Ishikawa (cell line): ENCODE measurements at regions not wholly inside any gene's neighbourhood (a gene's known extent, or its start where the extent isn't known, plus 50 kb on each side); places are given as distances from the start of the nearest gene placed in this dataset.

Experiments used
- TAF1 ChIP-seq: IDR thresholded peaks from 2 replicates; pipeline ENCODE4 v1.6.1; 2012; ENCODE audit warnings: low read depth, mild to moderate bottlenecking
- TCF12 ChIP-seq: IDR thresholded peaks from 2 replicates; pipeline ENCODE4 v1.6.1; 2012; ENCODE audit warnings: low read depth
- TF ChIP-seq, protein P1 (sequence below): IDR thresholded peaks from 2 replicates; pipeline ENCODE4 v1.6.1; 2012

- no peak for TF ChIP-seq TAF1
- TF ChIP-seq, protein P1, sequence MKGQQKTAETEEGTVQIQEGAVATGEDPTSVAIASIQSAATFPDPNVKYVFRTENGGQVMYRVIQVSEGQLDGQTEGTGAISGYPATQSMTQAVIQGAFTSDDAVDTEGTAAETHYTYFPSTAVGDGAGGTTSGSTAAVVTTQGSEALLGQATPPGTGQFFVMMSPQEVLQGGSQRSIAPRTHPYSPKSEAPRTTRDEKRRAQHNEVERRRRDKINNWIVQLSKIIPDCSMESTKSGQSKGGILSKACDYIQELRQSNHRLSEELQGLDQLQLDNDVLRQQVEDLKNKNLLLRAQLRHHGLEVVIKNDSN: no peak
- no peak for TF ChIP-seq TCF12
Measured at GRCh38 chr3:176378789-176379188, 818.5 kb downstream of the TBL1XR1 start.
